ENCODE measurements at regions not wholly inside any gene's neighbourhood (a gene's known extent, or its start where the extent isn't known, plus 50 kb on each side); places are given as distances from the start of the nearest gene placed in this dataset.
"Not testable (repeated sequence)": the region's sequence is repeated elsewhere in the genome, so short reads cannot be mapped to it uniquely, and the experiment has no call there.

GRCh38 chr2:203585516-203585915 lies 50.4 kb upstream of the RAPH1 start:
- DNase-seq (ENCODE audit: low spot score): no peak

GRCh38 chr2:203586206-203586605 lies 51.1 kb upstream of the RAPH1 start:
- no peak for DNase-seq (ENCODE audit: low spot score)

- DNase-seq (ENCODE audit: low spot score): no peak
These were observed 51.6 kb upstream of the RAPH1 start for GRCh38 chr2:203586696-203587095.

GRCh38 chr2:203590496-203590895 lies 55.4 kb upstream of the RAPH1 start:
- DNase-seq (ENCODE audit: low spot score): no peak

GRCh38 chr2:203591642-203592041 lies 56.5 kb upstream of the RAPH1 start:
- DNase-seq (ENCODE audit: low spot score): no peak

GRCh38 chr2:203592470-203592869 lies 57.4 kb upstream of the RAPH1 start:
- DNase-seq (ENCODE audit: low spot score): no peak

- no peak for DNase-seq (ENCODE audit: low spot score)
These were observed 59.4 kb upstream of the RAPH1 start for GRCh38 chr2:203594541-203594940.

- DNase-seq (ENCODE audit: low spot score): no peak
These were observed 61.1 kb upstream of the RAPH1 start for GRCh38 chr2:203596183-203596582.

GRCh38 chr2:203599509-203599908 lies 64.4 kb upstream of the RAPH1 start:
- DNase-seq (ENCODE audit: low spot score): no peak

GRCh38 chr2:203600286-203600685 lies 65.2 kb upstream of the RAPH1 start:
- no peak for DNase-seq (ENCODE audit: low spot score)

- no peak for DNase-seq (ENCODE audit: low spot score)
These were observed 68.6 kb upstream of the RAPH1 start for GRCh38 chr2:203603456-203604389.

GRCh38 chr2:203605302-203605701 lies 70.2 kb upstream of the RAPH1 start:
- no peak for DNase-seq (ENCODE audit: low spot score)

- no peak for DNase-seq (ENCODE audit: low spot score)
These were observed 71.0 kb upstream of the RAPH1 start for GRCh38 chr2:203606051-203606450.

GRCh38 chr2:203610558-203610957 lies 75.5 kb upstream of the RAPH1 start:
- no peak for DNase-seq (ENCODE audit: low spot score)

GRCh38 chr2:203612246-203612645 lies 77.1 kb upstream of the RAPH1 start:
- DNase-seq (ENCODE audit: low spot score): no peak

- no peak for DNase-seq (ENCODE audit: low spot score)
These were observed 84.3 kb upstream of the RAPH1 start for GRCh38 chr2:203619267-203619878.

GRCh38 chr2:203621981-203622515 lies 84.4 kb upstream of the CD28 start:
- no peak for DNase-seq (ENCODE audit: low spot score)

GRCh38 chr2:203623096-203623495 lies 83.3 kb upstream of the CD28 start:
- no peak for DNase-seq (ENCODE audit: low spot score)

GRCh38 chr2:203623661-203624060 lies 82.8 kb upstream of the CD28 start:
- DNase-seq (ENCODE audit: low spot score): no peak

GRCh38 chr2:203625701-203626100 lies 80.7 kb upstream of the CD28 start:
- DNase-seq (ENCODE audit: low spot score): no peak

- not testable (repeated sequence) for DNase-seq (ENCODE audit: low spot score)
These were observed 80.2 kb upstream of the CD28 start for GRCh38 chr2:203626247-203626646.

GRCh38 chr2:203626952-203627681 lies 79.3 kb upstream of the CD28 start:
- DNase-seq (ENCODE audit: low spot score): no peak

- DNase-seq (ENCODE audit: low spot score): no peak
These were observed 76.7 kb upstream of the CD28 start for GRCh38 chr2:203629699-203630098.
